WTC11 (cell line): ENCODE measurements at regions not wholly inside any gene's neighbourhood (a gene's known extent, or its start where the extent isn't known, plus 50 kb on each side); places are given as distances from the start of the nearest gene placed in this dataset.

Experiments
- ATAC-seq: fragments of 200-7000 bp; cut with Tn5 transposase; 2 replicates; pipeline ENCODE4 v1.10.0; 2021; ENCODE audit warnings: mild to moderate bottlenecking, moderate library complexity
- CTCF ChIA-PET: fragments of 300-600 bp; sonication (Branson Sonifier 250); formaldehyde crosslinking; loops from one replicate; lab custom pipeline; 2021; ENCODE audit warnings: antibody characterized with exemption; lab: Charles Lee
- POLR2A ChIA-PET: fragments of 350-600 bp; sonication (Branson Sonifier 250); formaldehyde crosslinking; loops from one replicate; lab custom pipeline; 2021; ENCODE audit warnings: antibody characterized with exemption; lab: Charles Lee
- DNase-seq: peaks from one replicate; pipeline ENCODE4 v3.0.0; 2021; ENCODE audit warnings: low spot score
- H3K27ac Mint-ChIP-seq: 2 replicates; pipeline ENCODE4 v1.8.0; 2021; ENCODE audit warnings: mixed read lengths
- H3K27me3 Mint-ChIP-seq: 2 replicates; pipeline ENCODE4 v1.8.0; 2021; ENCODE audit warnings: low read depth, mild to moderate bottlenecking, moderate library complexity, mixed read lengths
- H3K36me3 Mint-ChIP-seq: 2 replicates; pipeline ENCODE4 v1.8.0; 2021; ENCODE audit warnings: mixed read lengths
- H3K4me1 Mint-ChIP-seq: 2 replicates; pipeline ENCODE4 v1.8.0; 2022; ENCODE audit warnings: mixed read lengths
- H3K4me3 Mint-ChIP-seq: 2 replicates; pipeline ENCODE4 v1.8.0; 2021; ENCODE audit warnings: mild to moderate bottlenecking, moderate library complexity, mixed read lengths
- H3K9me3 Mint-ChIP-seq: 2 replicates; pipeline ENCODE4 v1.8.0; 2021; ENCODE audit warnings: mixed read lengths
- ATF1 ChIP-seq: sonication (generic); formaldehyde crosslinking; IDR thresholded peaks from 2 replicates; pipeline ENCODE4 v1.8.1; 2023; ENCODE audit warnings: mild to moderate bottlenecking, moderate library complexity, missing genetic modification reagents
- ATF3 ChIP-seq: sonication (generic); formaldehyde crosslinking; conservative IDR thresholded peaks from 2 replicates; pipeline ENCODE4 v1.8.1; 2022; ENCODE audit warnings: mild to moderate bottlenecking, missing genetic modification reagents
- FOXP1 ChIP-seq: sonication (generic); formaldehyde crosslinking; IDR thresholded peaks from 2 replicates; pipeline ENCODE4 v1.8.0; 2022; ENCODE audit warnings: missing genetic modification reagents, mild to moderate bottlenecking, moderate library complexity, borderline replicate concordance
- JAZF1 ChIP-seq: fragments of 250-450 bp; sonication (Bioruptor Pico); IDR thresholded peaks from 2 replicates; pipeline ENCODE4 v1.9.0; 2021; ENCODE audit warnings: moderate library complexity, mild to moderate bottlenecking, inconsistent platforms
- KAT7 ChIP-seq: sonication (generic); formaldehyde crosslinking; IDR thresholded peaks from 2 replicates; pipeline ENCODE4 v1.8.1; 2023; ENCODE audit warnings: missing genetic modification reagents, mild to moderate bottlenecking, borderline replicate concordance
- NR3C1 ChIP-seq: sonication (generic); formaldehyde crosslinking; conservative IDR thresholded peaks from 2 replicates; pipeline ENCODE4 v1.8.1; 2023; ENCODE audit warnings: low read depth, mild to moderate bottlenecking, missing genetic modification reagents
- OVOL2 ChIP-seq: fragments of 250-450 bp; sonication (Bioruptor Pico); IDR thresholded peaks from 2 replicates; pipeline ENCODE4 v1.9.0; 2021; ENCODE audit warnings: mild to moderate bottlenecking, borderline replicate concordance
- TP53 ChIP-seq: sonication (generic); formaldehyde crosslinking; IDR thresholded peaks from 2 replicates; pipeline ENCODE4 v1.8.1; 2023; ENCODE audit warnings: mild to moderate bottlenecking, missing genetic modification reagents
- ZNF121 ChIP-seq: sonication (generic); formaldehyde crosslinking; IDR thresholded peaks from 2 replicates; pipeline ENCODE4 v1.8.0; 2023; ENCODE audit warnings: missing genetic modification reagents
- ZNF416 ChIP-seq: fragments of 250-450 bp; sonication (Bioruptor Pico); IDR thresholded peaks from 2 replicates; pipeline ENCODE4 v1.9.0; 2021; ENCODE audit warnings: mild to moderate bottlenecking, inconsistent platforms
- TF ChIP-seq, protein P1 (sequence below): sonication (generic); formaldehyde crosslinking; IDR thresholded peaks from 2 replicates; pipeline ENCODE4 v1.8.1; 2023; ENCODE audit warnings: mild to moderate bottlenecking, missing genetic modification reagents, moderate library complexity
- TF ChIP-seq, protein P2 (sequence below): sonication (generic); formaldehyde crosslinking; conservative IDR thresholded peaks from 2 replicates; pipeline ENCODE4 v1.8.1; 2023; ENCODE audit warnings: mild to moderate bottlenecking, low read depth, missing genetic modification reagents, moderate library complexity
- TF ChIP-seq, protein P3 (sequence below): sonication (generic); formaldehyde crosslinking; IDR thresholded peaks from 2 replicates; pipeline ENCODE4 v1.8.1; 2023; ENCODE audit warnings: mild to moderate bottlenecking, moderate library complexity, missing genetic modification reagents
- TF ChIP-seq, protein P4 (sequence below): sonication (generic); formaldehyde crosslinking; IDR thresholded peaks from 2 replicates; pipeline ENCODE4 v1.8.1; 2023; ENCODE audit warnings: mild to moderate bottlenecking, missing genetic modification reagents, borderline replicate concordance
- TF ChIP-seq, protein P5 (sequence below): sonication (generic); formaldehyde crosslinking; IDR thresholded peaks from 2 replicates; pipeline ENCODE4 v1.8.0; 2022; ENCODE audit warnings: mild to moderate bottlenecking, missing genetic modification reagents

DNA sequence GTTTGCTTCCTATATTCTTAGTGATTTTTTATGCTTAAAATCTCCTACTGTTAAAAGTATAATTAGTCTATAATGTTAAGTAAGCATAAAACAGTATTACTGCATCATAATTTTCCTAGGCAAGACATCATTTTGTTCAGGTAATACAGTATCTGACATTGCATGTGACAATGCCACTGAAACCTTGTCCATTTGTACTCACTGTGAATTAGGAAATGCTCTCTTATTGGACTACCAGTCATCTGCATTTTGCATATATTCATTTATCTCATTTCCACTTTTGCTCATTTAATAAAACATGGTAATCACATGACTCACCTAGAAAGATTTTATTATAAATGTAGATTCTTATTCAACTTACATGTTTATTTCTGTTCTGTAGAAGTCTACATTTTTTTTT, 379.1 kb downstream of the ETV1 start:
- no peaks in the 10 kb centered on the region for H3K4me1 Mint-ChIP-seq
- no peak for ATAC-seq
- no peak overlapping the region for H3K4me3 Mint-ChIP-seq
- CTCF ChIA-PET, result no interaction called here
- TF ChIP-seq, protein P1, sequence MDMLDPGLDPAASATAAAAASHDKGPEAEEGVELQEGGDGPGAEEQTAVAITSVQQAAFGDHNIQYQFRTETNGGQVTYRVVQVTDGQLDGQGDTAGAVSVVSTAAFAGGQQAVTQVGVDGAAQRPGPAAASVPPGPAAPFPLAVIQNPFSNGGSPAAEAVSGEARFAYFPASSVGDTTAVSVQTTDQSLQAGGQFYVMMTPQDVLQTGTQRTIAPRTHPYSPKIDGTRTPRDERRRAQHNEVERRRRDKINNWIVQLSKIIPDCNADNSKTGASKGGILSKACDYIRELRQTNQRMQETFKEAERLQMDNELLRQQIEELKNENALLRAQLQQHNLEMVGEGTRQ, result no peak
- no peak for TF ChIP-seq TP53 (CRISPR knock-in tag)
- no peak for TF ChIP-seq ZNF416 (CRISPR knock-in tag)
- TF ChIP-seq, protein P2, sequence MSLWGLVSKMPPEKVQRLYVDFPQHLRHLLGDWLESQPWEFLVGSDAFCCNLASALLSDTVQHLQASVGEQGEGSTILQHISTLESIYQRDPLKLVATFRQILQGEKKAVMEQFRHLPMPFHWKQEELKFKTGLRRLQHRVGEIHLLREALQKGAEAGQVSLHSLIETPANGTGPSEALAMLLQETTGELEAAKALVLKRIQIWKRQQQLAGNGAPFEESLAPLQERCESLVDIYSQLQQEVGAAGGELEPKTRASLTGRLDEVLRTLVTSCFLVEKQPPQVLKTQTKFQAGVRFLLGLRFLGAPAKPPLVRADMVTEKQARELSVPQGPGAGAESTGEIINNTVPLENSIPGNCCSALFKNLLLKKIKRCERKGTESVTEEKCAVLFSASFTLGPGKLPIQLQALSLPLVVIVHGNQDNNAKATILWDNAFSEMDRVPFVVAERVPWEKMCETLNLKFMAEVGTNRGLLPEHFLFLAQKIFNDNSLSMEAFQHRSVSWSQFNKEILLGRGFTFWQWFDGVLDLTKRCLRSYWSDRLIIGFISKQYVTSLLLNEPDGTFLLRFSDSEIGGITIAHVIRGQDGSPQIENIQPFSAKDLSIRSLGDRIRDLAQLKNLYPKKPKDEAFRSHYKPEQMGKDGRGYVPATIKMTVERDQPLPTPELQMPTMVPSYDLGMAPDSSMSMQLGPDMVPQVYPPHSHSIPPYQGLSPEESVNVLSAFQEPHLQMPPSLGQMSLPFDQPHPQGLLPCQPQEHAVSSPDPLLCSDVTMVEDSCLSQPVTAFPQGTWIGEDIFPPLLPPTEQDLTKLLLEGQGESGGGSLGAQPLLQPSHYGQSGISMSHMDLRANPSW (CRISPR knock-in tag), result no peak
- no peak for TF ChIP-seq OVOL2 (CRISPR knock-in tag)
- no peak for TF ChIP-seq KAT7 (CRISPR knock-in tag)
- no peak for TF ChIP-seq JAZF1 (CRISPR knock-in tag)
- TF ChIP-seq, protein P3, sequence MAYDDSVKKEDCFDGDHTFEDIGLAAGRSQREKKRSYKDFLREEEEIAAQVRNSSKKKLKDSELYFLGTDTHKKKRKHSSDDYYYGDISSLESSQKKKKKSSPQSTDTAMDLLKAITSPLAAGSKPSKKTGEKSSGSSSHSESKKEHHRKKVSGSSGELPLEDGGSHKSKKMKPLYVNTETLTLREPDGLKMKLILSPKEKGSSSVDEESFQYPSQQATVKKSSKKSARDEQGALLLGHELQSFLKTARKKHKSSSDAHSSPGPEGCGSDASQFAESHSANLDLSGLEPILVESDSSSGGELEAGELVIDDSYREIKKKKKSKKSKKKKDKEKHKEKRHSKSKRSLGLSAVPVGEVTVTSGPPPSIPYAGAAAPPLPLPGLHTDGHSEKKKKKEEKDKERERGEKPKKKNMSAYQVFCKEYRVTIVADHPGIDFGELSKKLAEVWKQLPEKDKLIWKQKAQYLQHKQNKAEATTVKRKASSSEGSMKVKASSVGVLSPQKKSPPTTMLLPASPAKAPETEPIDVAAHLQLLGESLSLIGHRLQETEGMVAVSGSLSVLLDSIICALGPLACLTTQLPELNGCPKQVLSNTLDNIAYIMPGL (CRISPR knock-in tag), result no peak
- TF ChIP-seq ZNF121, result no peak
- no peak for DNase-seq
- POLR2A ChIA-PET, result no interaction called here
- no peaks in the 10 kb centered on the region for H3K27me3 Mint-ChIP-seq
- H3K36me3 Mint-ChIP-seq, result peaks cover 23% of the 10 kb centered on the region
- H3K9me3 Mint-ChIP-seq, result peaks cover 25% of the 10 kb centered on the region
- no peak overlapping the region for H3K27ac Mint-ChIP-seq

DNA sequence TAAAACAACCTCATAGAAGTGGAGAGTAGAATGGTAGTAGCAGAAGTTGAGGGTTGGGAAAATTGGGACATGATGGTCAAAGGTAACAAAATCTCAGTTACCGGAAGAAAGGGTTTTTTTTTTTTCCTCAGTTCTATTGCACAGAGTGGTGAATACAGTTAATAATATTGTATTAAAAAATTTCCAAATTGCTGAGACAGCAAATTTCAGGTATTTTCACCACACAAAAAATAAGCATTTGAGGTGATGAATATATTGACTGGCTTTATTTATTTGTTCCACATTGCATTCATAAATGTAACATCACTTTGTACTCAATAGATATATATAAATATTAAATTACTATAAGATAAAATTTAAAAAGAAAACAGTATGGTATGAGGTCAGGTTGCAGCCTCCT, 373.8 kb downstream of the ETV1 start:
- H3K4me3 Mint-ChIP-seq, result no peak overlapping the region
- POLR2A ChIA-PET, result no interaction called here

DNA sequence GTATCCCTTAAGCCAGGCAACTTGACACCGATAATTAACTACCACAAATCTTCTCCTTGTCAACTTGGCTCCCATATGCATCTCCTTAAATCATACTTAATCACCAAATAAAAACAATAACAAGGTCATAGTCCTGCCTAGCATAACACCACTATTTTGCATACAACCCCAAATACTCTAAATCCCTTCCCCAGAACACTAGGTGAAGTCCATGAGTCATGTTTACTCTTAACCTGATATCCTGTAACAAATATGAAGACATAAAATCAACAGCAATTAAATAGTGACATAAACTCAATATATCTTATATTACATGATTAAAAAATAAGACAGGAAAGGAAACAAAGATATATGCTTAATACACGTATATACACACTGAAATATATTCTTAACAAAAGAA, 362.0 kb downstream of the ETV1 start:
- ChIA-PET CTCF (no interaction called here), POLR2A (no interaction called here)
- peaks cover 18% of the 10 kb centered on the region for H3K4me1 Mint-ChIP-seq
- no peaks in the 10 kb centered on the region for H3K9me3 Mint-ChIP-seq
- no peaks in the 10 kb centered on the region for H3K27me3 Mint-ChIP-seq
- ATAC-seq (no peak), DNase-seq (no peak)
- H3K27ac Mint-ChIP-seq, result no peak overlapping the region
- no peak overlapping the region for H3K4me3 Mint-ChIP-seq
- no peaks in the 10 kb centered on the region for H3K36me3 Mint-ChIP-seq
- TF ChIP-seq, protein P1, result no peak
- TF ChIP-seq NR3C1 (CRISPR knock-in tag) (no peak), ATF3 (no peak), ATF1 (no peak), TP53 (CRISPR knock-in tag) (no peak)
- TF ChIP-seq, protein P4, sequence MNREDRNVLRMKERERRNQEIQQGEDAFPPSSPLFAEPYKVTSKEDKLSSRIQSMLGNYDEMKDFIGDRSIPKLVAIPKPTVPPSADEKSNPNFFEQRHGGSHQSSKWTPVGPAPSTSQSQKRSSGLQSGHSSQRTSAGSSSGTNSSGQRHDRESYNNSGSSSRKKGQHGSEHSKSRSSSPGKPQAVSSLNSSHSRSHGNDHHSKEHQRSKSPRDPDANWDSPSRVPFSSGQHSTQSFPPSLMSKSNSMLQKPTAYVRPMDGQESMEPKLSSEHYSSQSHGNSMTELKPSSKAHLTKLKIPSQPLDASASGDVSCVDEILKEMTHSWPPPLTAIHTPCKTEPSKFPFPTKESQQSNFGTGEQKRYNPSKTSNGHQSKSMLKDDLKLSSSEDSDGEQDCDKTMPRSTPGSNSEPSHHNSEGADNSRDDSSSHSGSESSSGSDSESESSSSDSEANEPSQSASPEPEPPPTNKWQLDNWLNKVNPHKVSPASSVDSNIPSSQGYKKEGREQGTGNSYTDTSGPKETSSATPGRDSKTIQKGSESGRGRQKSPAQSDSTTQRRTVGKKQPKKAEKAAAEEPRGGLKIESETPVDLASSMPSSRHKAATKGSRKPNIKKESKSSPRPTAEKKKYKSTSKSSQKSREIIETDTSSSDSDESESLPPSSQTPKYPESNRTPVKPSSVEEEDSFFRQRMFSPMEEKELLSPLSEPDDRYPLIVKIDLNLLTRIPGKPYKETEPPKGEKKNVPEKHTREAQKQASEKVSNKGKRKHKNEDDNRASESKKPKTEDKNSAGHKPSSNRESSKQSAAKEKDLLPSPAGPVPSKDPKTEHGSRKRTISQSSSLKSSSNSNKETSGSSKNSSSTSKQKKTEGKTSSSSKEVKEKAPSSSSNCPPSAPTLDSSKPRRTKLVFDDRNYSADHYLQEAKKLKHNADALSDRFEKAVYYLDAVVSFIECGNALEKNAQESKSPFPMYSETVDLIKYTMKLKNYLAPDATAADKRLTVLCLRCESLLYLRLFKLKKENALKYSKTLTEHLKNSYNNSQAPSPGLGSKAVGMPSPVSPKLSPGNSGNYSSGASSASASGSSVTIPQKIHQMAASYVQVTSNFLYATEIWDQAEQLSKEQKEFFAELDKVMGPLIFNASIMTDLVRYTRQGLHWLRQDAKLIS (CRISPR knock-in tag), result no peak

More for the DNA sequence above, 373.8 kb downstream of the ETV1 start:
- ATAC-seq (no peak), DNase-seq (no peak)
- Mint-ChIP-seq H3K27ac (no peak overlapping the region), H3K9me3 (peaks cover 11% of the 10 kb centered on the region), H3K4me1 (no peaks in the 10 kb centered on the region), H3K27me3 (no peaks in the 10 kb centered on the region), H3K36me3 (peaks cover 3% of the 10 kb centered on the region)
- TF ChIP-seq, protein P5, sequence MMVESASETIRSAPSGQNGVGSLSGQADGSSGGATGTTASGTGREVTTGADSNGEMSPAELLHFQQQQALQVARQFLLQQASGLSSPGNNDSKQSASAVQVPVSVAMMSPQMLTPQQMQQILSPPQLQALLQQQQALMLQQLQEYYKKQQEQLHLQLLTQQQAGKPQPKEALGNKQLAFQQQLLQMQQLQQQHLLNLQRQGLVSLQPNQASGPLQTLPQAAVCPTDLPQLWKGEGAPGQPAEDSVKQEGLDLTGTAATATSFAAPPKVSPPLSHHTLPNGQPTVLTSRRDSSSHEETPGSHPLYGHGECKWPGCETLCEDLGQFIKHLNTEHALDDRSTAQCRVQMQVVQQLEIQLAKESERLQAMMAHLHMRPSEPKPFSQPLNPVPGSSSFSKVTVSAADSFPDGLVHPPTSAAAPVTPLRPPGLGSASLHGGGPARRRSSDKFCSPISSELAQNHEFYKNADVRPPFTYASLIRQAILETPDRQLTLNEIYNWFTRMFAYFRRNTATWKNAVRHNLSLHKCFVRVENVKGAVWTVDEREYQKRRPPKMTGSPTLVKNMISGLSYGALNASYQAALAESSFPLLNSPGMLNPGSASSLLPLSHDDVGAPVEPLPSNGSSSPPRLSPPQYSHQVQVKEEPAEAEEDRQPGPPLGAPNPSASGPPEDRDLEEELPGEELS, result no peak
- TF ChIP-seq FOXP1, result no peak
- TF ChIP-seq OVOL2 (CRISPR knock-in tag), result no peak
- TF ChIP-seq, protein P1, result no peak
- CTCF ChIA-PET, result no interaction called here
